Neural cell (in vitro differentiated cells): ENCODE measurements at regions not wholly inside any gene's neighbourhood (a gene's known extent, or its start where the extent isn't known, plus 50 kb on each side); places are given as distances from the start of the nearest gene placed in this dataset.

Source experiments
- CTCF ChIP-seq: fragments of 450-650 bp; IDR thresholded peaks from 2 replicates; pipeline ENCODE4 v1.5.1; 2014; ENCODE audit warnings: antibody characterized with exemption, mild to moderate bottlenecking, moderate library complexity; ENCODE audit not compliant: poor library complexity, severe bottlenecking
- POLR2AphosphoS5 ChIP-seq: IDR thresholded peaks from 2 replicates; pipeline ENCODE4 v1.6.1; 2012
- RAD21 ChIP-seq: fragments of 450-650 bp; conservative IDR thresholded peaks from 2 replicates; pipeline ENCODE4 v1.6.1; 2014; ENCODE audit warnings: antibody characterized with exemption, mild to moderate bottlenecking, moderate library complexity
- TAF1 ChIP-seq: IDR thresholded peaks from 2 replicates; pipeline ENCODE4 v1.6.1; 2012; ENCODE audit warnings: low read depth

GRCh38 chr3:174598885-174599439 is 260.2 kb upstream of the NAALADL2 start:
- TF ChIP-seq TAF1: no peak
- TF ChIP-seq CTCF: peak; percentile 35
- TF ChIP-seq RAD21: peak; percentile 63
- peak; percentile 99 for TF ChIP-seq POLR2AphosphoS5
